GM12892 (cell line): ENCODE measurements at regions not wholly inside any gene's neighbourhood (a gene's known extent, or its start where the extent isn't known, plus 50 kb on each side); places are given as distances from the start of the nearest gene placed in this dataset.
"Not testable (repeated sequence)": the region's sequence is repeated elsewhere in the genome, so short reads cannot be mapped to it uniquely, and the experiment has no call there.

Source experiments
- DNase-seq: peaks from one replicate; pipeline ENCODE4 v3.0.0; 2011; ENCODE audit not compliant: insufficient read length
- FAIRE-seq: peaks from 2 replicates; lab custom pipeline; 2011; peaks lifted over from hg19 to GRCh38; lab: Jason Lieb, UNC
- POLR2A ChIP-seq: IDR thresholded peaks from 2 replicates; pipeline ENCODE4 v1.6.1; 2011; ENCODE audit warnings: low read depth, low read length, control low read depth
- POLR2AphosphoS5 ChIP-seq: IDR thresholded peaks from 2 replicates; pipeline ENCODE4 v1.6.1; 2011; ENCODE audit warnings: low read depth, low read length, control low read depth
- TAF1 ChIP-seq: IDR thresholded peaks from 2 replicates; pipeline ENCODE4 v1.6.1; 2011; ENCODE audit warnings: low read depth, mild to moderate bottlenecking, control low read depth, low read length, borderline replicate concordance

DNA sequence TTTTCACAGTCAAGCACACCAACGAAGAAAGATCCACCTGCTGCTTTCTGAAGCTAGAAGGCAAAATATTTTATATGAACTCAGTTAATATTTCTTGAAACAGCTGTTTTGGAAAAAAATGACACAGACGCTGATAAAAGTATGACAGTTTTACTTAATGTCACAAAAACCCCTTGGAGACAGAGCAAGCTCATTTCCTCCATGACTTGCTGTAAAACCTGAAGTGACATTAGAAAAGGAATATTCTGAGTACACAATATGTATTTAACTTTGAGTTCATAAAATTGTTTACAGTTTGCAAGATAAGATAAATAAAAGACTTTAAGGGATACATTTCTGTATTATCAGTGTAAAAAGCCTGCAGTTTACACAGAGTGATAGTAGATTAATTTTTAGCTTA, 105.4 kb downstream of the DSEL start:
- FAIRE-seq (no peak), DNase-seq (no peak)
- TF ChIP-seq TAF1, result no peak
- TF ChIP-seq POLR2A, result no peak
- TF ChIP-seq POLR2AphosphoS5, result no peak

DNA sequence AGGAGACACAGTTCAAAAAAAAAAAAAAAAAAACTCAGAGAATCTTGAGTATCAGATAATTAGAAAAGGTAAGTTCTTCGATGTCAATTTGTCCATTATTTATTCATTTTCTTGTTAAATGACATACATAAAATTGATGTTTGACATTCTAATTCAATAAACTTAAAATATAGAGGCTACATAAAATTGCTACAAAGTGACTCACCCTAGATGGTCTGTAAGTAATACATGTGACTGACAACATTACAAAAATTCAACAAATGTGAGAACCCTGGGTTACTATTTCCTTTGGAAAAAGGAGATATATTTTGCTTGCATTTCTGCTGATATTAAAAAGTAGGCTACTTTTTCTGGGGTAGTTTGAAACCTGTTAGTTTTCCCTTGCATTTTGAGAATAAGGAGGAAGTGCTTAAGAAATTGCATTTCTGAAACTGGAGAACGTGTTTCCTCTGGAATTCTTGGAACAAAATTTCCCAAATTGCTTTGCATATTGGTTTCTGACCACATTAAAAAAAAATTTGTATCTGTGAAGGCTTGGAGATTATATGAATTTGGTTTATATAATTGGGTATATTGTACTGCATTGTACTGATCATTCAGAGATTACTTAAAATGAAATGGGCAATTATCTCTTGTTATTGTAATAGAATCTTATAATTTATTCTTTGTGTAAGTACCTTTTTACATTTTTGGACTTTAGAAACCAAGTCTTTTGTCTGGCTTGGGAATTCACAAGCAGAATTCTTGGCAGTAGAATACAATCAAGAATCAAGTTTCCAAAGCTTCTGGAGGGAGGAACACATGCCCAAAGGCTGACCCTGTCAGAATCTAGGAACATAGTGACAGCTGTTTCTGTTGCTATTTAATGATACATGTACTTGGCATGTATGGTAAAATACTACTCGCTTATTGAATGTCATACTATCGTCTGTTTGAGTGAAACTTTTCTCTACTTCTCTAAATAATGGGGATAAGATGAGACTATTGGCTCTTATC, 106.1 kb downstream of the DSEL start:
- TF ChIP-seq TAF1 (no peak), POLR2A (no peak), POLR2AphosphoS5 (no peak)
- FAIRE-seq (no peak), DNase-seq (no peak)

DNA sequence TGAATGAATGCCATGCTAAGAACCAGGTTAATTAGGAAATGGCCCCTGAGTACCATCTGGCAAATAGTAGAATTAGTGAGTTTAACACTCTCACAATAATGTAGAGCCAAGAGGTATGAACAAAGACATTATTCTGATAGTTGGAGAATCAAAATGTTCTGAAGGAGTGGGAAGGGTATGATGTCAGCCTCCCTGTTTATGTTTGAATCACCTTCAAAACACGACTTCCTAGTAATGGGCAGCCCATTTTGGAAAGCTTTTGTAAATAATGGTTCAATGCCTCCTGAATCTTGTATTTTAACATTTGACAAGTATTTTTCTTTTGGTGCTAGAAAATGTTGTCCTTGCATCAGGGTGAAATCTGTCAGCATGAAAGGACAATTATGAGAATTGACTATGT, 108.3 kb downstream of the DSEL start:
- DNase-seq, result no peak
- no peak for FAIRE-seq
- TF ChIP-seq TAF1, result no peak
- no peak for TF ChIP-seq POLR2A
- TF ChIP-seq POLR2AphosphoS5, result no peak

DNA sequence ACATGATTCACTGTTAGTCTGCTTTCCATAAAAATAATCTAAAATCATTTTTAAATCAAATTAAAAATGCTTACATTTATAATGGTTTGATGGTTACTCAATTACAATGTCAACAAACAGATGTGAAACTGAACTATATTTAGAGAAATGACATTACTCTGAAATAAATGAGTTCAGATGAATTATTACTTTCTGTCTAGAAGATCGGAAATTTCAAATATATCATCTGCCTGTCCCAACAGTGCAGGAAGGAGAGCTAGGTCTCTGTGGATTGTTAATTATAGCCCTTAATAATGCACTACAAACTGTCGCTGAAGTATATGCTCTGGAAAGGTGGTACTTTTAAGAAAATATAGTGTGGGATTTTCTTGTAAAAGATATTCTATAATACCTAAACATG, 109.8 kb downstream of the DSEL start:
- no peak for FAIRE-seq
- DNase-seq, result no peak
- TF ChIP-seq TAF1, result no peak
- no peak for TF ChIP-seq POLR2AphosphoS5
- no peak for TF ChIP-seq POLR2A

- TF ChIP-seq TAF1 (no peak), POLR2AphosphoS5 (no peak), POLR2A (no peak)
- FAIRE-seq (no peak), DNase-seq (no peak)
Measured at GRCh38 chr18:67402543-67402942, 114.0 kb downstream of the DSEL start.

DNA sequence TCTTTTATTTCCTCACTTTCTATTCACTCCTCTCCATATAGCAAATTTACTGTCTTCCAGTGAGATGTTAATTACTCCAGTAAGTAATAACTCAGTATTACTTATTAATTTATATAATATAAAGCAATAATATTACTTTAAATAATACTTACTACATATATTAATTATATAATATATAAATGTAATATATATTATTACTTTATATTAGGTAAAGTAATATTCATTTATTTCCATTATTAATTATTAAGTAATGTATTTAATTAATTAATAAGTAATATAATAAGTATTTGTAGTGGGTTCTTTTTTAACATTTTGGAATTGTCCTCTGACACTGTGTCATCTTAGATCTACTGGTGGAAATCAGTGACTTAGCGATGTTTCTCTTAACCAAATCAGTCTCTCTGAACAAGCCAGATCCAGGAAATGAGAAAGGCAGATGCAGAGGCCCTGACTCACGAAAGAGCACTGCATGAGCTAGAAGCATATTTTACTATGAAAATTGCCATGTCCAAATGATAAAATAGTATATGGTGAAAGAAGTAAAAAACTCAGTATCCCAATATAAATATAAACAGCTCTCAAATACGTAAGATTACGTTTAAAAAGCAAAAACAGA, 115.9 kb downstream of the DSEL start:
- FAIRE-seq, result no peak
- no peak for TF ChIP-seq POLR2AphosphoS5
- TF ChIP-seq TAF1, result no peak
- TF ChIP-seq POLR2A, result no peak
- no peak for DNase-seq

DNA sequence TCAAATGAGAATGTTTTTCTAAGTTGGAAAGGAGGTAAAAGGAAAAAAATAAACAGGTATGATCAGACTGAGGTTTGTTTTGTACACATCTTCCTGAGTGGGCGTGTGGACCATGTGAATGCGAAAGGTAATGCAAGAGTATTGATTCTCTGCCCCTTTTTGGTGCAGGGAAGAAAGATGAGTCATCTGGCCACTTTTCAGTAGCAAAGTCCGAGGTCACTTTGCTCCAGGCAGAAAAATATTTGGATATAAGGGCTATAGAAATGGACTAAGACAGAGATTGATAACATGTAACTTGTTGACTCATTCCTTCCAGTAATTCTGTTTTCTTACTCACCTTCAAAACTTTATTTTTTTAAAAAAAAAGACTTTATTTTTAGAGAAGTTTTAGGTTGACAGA, 130.5 kb downstream of the DSEL start:
- FAIRE-seq, result no peak
- no peak for DNase-seq
- no peak for TF ChIP-seq POLR2A
- no peak for TF ChIP-seq TAF1
- TF ChIP-seq POLR2AphosphoS5, result no peak

- FAIRE-seq (no peak), DNase-seq (no peak)
- TF ChIP-seq TAF1 (no peak), POLR2A (no peak), POLR2AphosphoS5 (no peak)
Measured at GRCh38 chr18:67385455-67385854, 131.1 kb downstream of the DSEL start.

DNA sequence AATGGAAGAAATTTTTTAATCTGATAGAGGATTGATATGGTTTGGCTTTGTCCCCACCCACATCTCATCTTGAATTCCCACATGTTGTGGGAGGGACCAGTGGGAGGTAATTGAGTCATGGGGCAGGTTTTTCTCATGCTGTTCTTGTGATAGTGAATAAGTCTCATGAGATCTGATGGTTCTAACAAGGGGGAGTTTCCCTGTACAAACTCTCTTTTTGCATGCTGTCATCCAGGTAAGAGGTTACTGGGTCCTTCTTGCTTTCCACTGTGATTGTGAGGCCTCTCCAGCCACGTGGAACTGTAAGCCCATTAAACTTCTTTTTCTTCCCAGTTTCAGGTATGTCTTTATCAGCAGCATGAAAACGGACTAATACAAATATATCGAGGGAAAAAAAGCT, 132.5 kb downstream of the DSEL start:
- not testable (repeated sequence) for FAIRE-seq

DNA sequence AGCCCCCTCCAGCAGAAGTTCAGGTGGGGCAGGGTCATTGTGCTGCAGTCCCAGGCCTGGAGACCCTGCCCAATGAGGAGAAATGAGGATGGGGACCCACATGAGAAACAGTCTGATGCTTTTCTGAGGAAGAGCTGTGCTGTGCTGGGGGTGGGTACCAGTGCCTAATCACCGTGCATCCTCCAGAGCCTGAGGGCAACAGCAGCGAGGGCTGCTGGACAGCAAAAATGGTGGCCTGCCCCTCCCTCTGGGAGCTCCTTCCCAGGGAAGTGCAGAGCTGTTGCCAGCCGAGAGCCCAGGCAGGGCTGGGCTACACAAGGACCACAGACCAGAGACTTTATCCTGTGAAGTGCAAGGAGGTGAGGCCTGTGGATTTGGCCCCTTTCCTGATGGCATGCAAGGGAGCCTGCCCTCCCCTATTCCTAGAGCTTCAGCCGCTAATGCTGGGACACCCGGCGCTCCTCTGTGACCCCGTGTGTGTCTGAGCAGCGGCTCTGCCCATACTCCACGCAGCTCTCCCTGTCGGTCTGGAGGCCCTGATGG, 134.8 kb downstream of the DSEL start:
- no peak for DNase-seq
- TF ChIP-seq TAF1 (no peak), POLR2AphosphoS5 (no peak), POLR2A (no peak)
- FAIRE-seq, result no peak

More for the DNA sequence above, 132.5 kb downstream of the DSEL start:
- DNase-seq, result not testable (repeated sequence)

DNA sequence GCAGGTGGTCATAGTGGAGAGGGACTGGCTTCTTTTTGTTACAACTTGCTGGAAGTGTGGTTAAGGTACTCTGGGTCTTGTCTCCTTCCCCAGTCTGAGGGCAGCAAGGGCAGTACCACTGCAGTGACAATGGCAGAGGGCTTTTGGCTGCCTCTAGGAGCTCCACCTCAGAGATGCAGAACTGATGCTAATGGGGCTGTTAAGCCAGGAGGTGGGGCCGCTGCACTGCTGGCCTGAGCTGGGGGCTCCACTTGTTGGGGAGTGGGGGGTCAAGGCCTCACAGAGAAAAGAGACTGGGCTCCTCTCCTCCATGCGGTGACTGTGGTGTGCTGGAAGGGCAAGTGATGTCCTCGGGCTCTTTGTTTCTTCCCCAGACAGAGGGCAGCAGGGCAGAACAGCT, 135.7 kb downstream of the DSEL start:
- no peak for DNase-seq
- TF ChIP-seq TAF1 (no peak), POLR2AphosphoS5 (no peak), POLR2A (no peak)
- no peak for FAIRE-seq

DNA sequence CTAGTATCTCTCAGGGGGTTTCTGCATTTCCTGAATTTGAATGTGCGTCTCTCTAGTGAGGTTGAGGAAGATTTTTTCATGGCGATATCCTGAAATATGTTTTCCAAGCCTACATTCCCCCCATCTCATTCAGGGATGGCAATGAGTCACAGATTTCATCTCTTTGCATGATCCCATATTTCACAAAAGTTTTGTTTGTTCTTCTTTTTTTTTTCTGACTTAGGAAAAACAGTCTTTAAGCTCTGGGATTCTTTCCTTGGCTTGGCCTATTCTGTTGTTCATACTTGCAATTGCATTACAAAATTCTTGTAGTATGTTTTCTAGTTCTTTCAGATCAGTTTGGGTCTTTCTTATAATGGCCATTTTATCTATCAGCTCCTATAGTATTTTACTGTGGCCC, 136.5 kb downstream of the DSEL start:
- DNase-seq, result no peak
- no peak for FAIRE-seq
- TF ChIP-seq POLR2A, result no peak
- TF ChIP-seq POLR2AphosphoS5, result no peak
- no peak for TF ChIP-seq TAF1
